ENCODE measurements at regions not wholly inside any gene's neighbourhood (a gene's known extent, or its start where the extent isn't known, plus 50 kb on each side); places are given as distances from the start of the nearest gene placed in this dataset.
"Not testable (repeated sequence)": the region's sequence is repeated elsewhere in the genome, so short reads cannot be mapped to it uniquely, and the experiment has no call there.

DNA sequence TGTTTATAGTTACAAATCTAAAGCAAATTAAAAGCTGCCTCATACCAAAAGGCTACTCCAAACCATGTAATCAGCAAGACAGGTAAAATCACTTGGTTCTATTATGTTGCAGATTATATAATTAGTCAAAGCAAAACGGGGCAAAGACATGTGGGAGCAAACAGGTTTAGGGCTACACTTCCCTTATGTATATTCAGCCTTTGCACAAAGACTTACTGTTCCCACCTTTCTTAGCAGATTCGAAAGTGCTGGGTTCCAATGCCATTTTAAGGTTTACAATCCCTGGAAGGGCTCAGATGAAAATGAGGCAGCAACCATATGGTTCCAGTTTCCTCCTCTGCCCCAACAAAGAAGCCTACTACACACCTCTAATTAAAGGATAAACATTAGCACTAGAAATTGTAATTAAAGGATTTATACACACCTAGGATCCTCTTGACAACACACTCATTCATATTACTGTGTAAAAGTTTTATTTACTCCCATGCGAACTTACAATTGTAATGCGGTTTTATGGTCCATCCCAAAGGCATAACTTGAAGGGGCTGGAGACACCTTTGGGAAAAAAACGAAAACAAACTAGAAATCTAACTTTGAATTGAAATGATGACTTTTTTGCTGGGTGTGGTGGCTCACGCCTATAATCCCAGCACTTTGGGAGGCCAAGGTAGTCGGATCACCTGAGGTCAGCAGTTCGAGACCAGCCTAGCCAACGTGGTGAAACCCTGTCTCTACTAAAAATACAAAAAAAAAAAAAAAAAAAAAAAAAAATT lies 117.3 kb upstream of the PKN2 start:
- DNase-seq (ENCODE audit: low read depth in 2 of 3, low spot score in 2 of 3): no peak

DNA sequence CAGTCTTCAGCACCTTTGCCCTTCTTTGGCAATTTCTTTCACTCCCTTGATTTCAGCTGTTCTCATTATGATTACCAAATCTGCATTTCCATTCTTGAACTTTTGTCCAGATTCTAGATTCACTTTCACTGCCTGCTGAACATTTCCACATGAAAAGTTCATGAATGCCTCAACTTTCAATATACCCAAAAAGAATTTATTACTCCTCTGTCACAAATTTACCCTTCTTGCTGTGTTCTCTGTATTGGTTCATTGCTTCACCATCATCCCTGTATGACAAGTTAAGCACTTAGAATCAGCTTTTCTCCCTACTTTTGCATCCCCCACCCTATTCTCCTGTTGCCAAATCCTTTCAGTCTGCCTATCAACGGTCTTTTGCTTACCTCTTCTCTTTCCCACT lies 112.6 kb upstream of the PKN2 start:
- no peak for DNase-seq (ENCODE audit: low read depth in 2 of 3, low spot score in 2 of 3)

DNA sequence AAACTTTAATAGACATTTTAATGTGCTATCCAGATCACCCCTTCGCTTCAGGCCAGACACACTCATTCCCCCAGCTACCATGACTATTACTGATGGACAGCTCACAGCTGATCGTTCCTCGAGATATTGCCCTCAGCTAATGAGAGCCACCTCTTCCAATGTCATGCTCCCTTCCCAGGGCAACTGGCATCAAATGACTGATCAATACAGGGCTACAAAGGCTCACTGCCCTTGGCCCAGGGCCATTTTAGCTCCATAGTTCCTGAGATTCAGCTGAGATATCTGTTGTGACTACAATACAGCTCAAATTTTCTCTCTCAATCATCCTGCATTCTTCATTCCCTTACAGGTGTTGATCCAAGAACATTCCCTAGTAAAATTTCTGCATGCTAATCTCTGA lies 104.5 kb upstream of the PKN2 start:
- no peak for DNase-seq (ENCODE audit: low read depth in 2 of 3, low spot score in 2 of 3)

DNA sequence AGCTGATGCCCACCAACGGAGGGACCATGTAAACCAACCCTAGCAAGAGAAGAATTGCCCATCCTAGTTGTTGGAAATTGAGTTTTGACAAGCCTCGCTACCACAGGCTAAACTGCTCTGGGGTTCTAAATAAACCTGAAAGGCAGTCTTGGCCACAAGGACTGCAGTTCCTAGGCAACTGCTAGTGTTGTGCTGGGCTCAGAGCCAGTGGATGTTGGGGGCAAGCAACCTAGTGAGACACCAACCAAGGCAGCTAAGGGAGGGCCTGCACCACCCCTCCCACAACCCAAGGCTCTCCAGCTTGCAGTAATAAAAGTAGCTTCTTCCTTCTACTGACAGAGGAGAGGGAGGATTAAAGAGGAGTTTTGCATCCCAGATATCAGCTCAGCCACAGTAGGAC lies 102.4 kb upstream of the PKN2 start:
- DNase-seq (ENCODE audit: low read depth in 2 of 3, low spot score in 2 of 3): no peak

DNA sequence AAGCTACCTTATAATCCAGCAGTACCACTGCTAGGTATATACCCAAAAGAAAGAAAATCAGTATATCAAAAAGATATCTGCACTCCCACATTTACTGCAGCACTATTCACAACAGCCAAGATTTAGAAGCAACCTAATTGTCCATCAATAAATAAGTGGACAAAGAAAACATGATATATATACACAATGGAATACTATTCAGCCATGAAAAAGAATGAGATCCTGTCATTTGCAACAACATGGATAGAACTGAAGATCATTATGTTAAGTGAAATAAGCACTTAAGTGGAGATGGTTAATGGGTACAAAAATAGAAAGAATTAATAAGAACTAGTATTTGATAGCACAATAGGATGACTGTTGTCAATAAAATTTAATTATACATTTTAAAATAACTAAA lies 90.7 kb upstream of the PKN2 start:
- no peak for DNase-seq (ENCODE audit: low read depth in 2 of 3, low spot score in 2 of 3)

DNA sequence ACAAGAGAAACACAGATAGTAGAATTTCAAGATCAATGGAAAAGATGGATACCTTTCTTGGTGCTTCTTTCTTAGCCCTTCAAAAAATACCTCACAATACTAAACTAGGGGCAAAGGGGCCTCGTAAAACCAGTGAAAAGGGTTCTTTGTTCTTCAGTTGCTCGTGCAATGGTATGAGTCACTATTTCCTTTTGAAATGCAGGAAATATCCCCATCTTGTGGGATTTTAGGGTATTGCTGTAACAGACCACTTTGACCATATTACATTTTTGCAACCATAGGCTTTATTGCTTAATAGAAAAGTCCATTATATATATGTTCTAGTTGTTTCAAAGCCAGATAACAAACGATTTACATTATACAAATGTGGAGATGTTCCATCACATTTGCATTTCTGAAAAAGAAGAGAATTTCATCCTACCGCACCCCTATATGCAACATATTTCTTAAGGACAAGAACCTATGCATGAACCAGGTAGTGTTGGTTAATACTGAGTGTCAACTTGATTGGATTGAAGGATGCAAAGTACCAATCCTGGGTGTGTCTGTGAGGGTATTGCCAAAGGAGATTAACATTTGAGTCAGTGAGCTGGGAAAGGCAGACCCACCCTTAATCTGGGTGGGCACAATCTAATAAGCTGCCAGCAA lies 88.6 kb upstream of the PKN2 start:
- DNase-seq (ENCODE audit: low read depth in 2 of 3, low spot score in 2 of 3): no peak

DNA sequence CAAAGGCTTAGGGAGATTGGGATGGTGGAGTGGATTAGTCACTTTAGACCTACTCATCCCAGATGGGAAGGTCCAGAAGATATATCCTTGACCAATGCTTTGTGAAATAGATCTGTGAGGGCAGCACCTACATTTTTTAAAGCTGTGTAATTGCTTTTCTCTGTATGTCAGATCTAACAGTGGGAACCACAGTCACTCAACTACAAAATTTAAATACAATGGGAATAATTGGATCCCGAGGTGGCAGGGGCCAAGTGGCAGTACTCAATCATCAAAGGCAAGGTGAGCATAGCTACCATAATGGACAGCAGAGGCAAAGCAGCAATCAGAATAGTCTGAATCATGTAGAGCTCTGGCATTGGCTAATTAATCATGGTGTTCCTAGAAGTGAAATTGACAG lies 86.1 kb upstream of the PKN2 start:
- not testable (repeated sequence) for DNase-seq (ENCODE audit: low read depth in 2 of 3, low spot score in 2 of 3)

DNA sequence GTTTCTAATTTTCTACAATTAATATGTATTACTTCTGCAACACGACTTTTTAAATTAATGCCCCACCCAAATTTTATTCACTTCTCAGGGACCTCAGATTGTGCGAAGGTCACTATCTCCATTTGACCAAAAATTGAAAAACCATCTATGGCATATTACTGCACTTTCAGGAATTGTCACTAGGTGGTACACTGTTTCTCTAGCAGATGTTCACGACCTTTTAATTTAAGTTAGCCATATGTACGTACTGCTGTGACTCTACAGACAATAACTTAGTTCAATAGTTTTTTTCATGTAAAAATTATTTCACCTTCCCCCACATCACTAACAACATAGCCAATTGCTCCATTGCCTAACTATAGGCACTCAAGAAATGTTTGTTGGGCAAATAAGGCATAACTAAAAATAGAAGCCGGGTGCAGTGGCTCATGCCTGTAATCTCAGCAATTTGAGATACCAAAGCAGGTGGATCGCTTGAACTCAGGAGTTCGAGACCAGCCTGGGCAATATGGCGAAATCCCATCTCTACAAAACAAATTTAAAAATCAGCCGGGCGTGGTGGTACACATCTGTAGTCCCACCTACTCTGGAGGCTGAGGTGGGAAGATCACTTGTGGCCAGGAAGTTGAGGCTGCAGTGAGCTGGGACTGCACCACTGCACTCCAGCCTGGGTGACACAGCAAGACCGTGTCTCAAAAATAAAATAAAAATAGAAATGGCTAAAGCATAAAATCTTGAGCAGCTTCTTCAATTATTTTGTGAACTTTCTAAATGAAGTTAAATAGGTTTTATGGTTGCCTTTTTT lies 75.7 kb upstream of the PKN2 start:
- no peak for DNase-seq (ENCODE audit: low read depth in 2 of 3, low spot score in 2 of 3)

DNA sequence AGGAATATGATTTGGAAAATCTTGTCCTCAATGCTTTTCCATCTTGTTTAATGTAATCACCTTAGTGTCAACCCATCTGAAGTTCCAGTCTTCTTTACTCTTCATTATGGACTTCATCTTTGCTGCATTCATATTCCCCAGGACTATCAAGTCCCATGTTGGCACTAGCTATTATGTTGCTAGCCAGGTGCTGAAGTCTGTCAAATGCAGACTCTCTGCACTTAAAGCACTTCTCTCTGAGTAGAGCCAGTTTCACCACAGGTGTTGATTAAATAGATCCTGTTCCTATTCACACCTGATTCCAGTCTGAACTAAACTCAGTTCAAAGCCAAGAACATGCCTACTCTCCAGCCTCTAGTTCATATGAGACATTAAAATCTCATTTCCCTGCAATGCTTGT lies 75.0 kb upstream of the PKN2 start:
- DNase-seq (ENCODE audit: low read depth in 2 of 3, low spot score in 2 of 3): no peak

DNA sequence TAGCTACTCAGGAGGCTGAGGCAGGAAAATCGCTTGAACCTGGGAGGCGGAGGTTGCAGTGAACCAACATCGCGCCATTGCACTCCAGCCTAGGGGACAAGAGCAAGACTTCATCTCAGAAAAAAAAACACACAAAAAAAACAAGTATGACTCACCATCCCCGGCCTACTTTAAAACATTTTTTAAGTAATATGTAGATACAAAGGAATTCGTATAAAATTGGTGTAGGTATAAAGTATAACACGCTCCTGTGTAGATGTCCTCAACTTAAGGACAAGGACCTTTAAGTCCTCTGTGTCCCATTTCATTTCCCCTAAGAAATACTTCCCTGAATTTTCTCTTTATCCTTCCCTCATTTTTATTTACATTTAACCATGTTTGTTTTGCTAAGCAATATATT lies 73.4 kb upstream of the PKN2 start:
- no peak for DNase-seq (ENCODE audit: low read depth in 2 of 3, low spot score in 2 of 3)

DNA sequence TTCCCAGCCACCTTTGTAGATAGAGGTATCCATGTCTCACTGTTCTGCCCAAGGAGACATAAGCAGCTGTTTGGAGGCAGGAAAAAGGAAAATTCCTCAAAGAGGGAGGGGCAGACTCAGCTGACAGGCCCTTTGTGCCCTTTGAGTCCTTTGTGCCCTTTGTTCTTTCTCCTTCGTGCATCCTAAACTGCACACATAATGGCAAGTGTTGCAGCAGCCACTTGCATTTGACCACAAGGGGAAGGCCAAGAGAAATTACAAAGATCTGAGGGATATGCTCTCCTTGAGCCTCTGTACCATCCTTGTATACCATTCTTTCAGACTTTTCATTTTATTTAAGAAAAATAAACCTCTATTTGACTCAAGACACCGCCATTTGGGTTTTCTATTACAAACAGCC lies 71.8 kb upstream of the PKN2 start:
- DNase-seq (ENCODE audit: low read depth in 2 of 3, low spot score in 2 of 3): no peak

DNA sequence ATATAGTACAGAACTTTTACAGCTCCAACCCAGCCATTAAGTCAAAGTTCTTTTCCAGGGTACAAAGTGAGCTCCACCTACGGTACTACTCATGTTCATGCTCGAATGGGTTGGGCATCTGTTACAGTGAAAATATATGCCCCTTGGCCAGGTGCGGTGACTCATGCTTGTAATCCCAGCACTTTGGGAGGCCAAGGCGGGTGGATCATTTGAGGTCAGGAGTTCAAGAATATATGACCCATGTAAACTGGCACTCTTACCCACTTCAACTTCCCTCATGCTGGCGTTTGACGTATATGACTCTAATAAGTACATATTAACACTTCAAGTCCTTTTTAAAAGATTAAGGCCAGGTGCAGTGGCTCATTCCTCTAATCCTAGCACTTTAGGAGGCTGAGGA lies 71.3 kb upstream of the PKN2 start:
- DNase-seq (ENCODE audit: low read depth in 2 of 3, low spot score in 2 of 3): no peak

DNA sequence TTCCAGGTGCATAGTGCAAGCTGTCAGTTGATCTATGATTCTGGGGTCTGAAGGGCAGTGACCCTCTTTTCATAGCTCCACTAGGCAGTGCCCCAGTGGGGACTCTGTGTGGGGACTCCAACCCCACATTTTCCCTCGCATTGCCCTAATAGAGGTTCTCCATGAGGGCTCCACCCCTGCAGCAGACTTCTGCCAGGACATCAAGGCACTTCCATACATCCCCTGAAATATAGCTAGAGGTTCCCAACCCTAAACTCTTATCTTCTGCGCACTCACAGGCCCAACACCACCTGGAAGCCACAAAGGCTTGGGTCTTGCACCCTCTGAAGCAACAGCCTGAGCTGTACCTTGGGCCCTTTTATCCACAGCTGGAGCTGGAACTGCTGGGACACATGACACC lies 65.7 kb upstream of the PKN2 start:
- DNase-seq (ENCODE audit: low read depth in 2 of 3, low spot score in 2 of 3): no peak

DNA sequence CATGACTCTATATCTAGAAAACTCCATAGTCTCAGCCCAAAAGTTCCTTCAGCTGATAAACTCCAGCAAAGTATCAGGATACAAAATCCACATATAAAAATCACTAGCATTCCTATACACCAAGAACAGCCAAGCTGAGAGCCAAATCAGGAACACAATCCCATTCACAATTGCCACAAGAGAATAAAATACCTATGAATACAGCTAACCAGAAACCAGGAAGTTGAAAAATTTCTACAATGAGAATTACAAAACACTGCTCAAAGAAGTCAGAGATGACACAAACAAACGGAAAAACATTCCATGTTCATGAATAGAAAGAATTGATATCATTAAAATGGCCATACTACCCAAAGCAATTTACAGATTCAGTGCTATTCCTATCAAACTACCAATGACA lies 61.0 kb upstream of the PKN2 start:
- DNase-seq (ENCODE audit: low read depth in 2 of 3, low spot score in 2 of 3): not testable (repeated sequence)
